ENCODE measurements at regions not wholly inside any gene's neighbourhood (a gene's known extent, or its start where the extent isn't known, plus 50 kb on each side); places are given as distances from the start of the nearest gene placed in this dataset.

GRCh38 chr22:49648053-49648452, 179.6 kb downstream of the BRD1 start:
- no peak for DNase-seq (ENCODE audit: low read depth, low spot score)
- H3K4me3 ChIP-seq (ENCODE audit: low read length), result no peak overlapping the region

GRCh38 chr22:49647627-49648026, 180.0 kb downstream of the BRD1 start:
- no peak overlapping the region for H3K4me3 ChIP-seq (ENCODE audit: low read length)
- no peak for DNase-seq (ENCODE audit: low read depth, low spot score)

GRCh38 chr22:49646876-49647275, 180.8 kb downstream of the BRD1 start:
- DNase-seq (ENCODE audit: low read depth, low spot score), result no peak

GRCh38 chr22:49645791-49646550, 181.7 kb downstream of the BRD1 start:
- no peak for DNase-seq (ENCODE audit: low read depth, low spot score)
- no peak overlapping the region for H3K4me3 ChIP-seq (ENCODE audit: low read length)

More at GRCh38 chr22:49646876-49647275, 180.8 kb downstream of the BRD1 start:
- H3K4me3 ChIP-seq (ENCODE audit: low read length), result no peak overlapping the region

- DNase-seq (ENCODE audit: low read depth, low spot score), result no peak
- H3K4me3 ChIP-seq (ENCODE audit: low read length), result no peak overlapping the region
Measured at GRCh38 chr22:49645257-49645656, 182.4 kb downstream of the BRD1 start.

GRCh38 chr22:49643998-49644397, 183.7 kb downstream of the BRD1 start:
- no peak for DNase-seq (ENCODE audit: low read depth, low spot score)
- H3K4me3 ChIP-seq (ENCODE audit: low read length), result no peak overlapping the region

GRCh38 chr22:49643466-49643865, 184.2 kb downstream of the BRD1 start:
- DNase-seq (ENCODE audit: low read depth, low spot score), result no peak

GRCh38 chr22:49642741-49643140, 184.9 kb downstream of the BRD1 start:
- no peak overlapping the region for H3K4me3 ChIP-seq (ENCODE audit: low read length)
- DNase-seq (ENCODE audit: low read depth, low spot score), result no peak

More at GRCh38 chr22:49643466-49643865, 184.2 kb downstream of the BRD1 start:
- no peak overlapping the region for H3K4me3 ChIP-seq (ENCODE audit: low read length)

- no peak for DNase-seq (ENCODE audit: low read depth, low spot score)
- no peak overlapping the region for H3K4me3 ChIP-seq (ENCODE audit: low read length)
Measured at GRCh38 chr22:49642331-49642730, 185.3 kb downstream of the BRD1 start.

- DNase-seq (ENCODE audit: low read depth, low spot score), result no peak
- H3K4me3 ChIP-seq (ENCODE audit: low read length), result no peak overlapping the region
Measured at GRCh38 chr22:49641770-49642313, 185.8 kb downstream of the BRD1 start.

GRCh38 chr22:49640366-49641095, 187.1 kb downstream of the BRD1 start:
- no peak overlapping the region for H3K4me3 ChIP-seq (ENCODE audit: low read length)
- no peak for DNase-seq (ENCODE audit: low read depth, low spot score)

- DNase-seq (ENCODE audit: low read depth, low spot score), result no peak
- H3K4me3 ChIP-seq (ENCODE audit: low read length), result no peak overlapping the region
Measured at GRCh38 chr22:49639956-49640355, 187.7 kb downstream of the BRD1 start.

GRCh38 chr22:49638788-49639187, 188.9 kb downstream of the BRD1 start:
- no peak overlapping the region for H3K4me3 ChIP-seq (ENCODE audit: low read length)
- DNase-seq (ENCODE audit: low read depth, low spot score), result no peak

- no peak overlapping the region for H3K4me3 ChIP-seq (ENCODE audit: low read length)
- DNase-seq (ENCODE audit: low read depth, low spot score), result no peak
Measured at GRCh38 chr22:49638001-49638400, 189.7 kb downstream of the BRD1 start.

- H3K4me3 ChIP-seq (ENCODE audit: low read length), result no peak overlapping the region
- DNase-seq (ENCODE audit: low read depth, low spot score), result no peak
Measured at GRCh38 chr22:49637255-49637760, 190.4 kb downstream of the BRD1 start.

- H3K4me3 ChIP-seq (ENCODE audit: low read length), result no peak overlapping the region
- no peak for DNase-seq (ENCODE audit: low read depth, low spot score)
Measured at GRCh38 chr22:49636649-49637048, 191.0 kb downstream of the BRD1 start.

GRCh38 chr22:49636214-49636613, 191.5 kb downstream of the BRD1 start:
- no peak overlapping the region for H3K4me3 ChIP-seq (ENCODE audit: low read length)
- DNase-seq (ENCODE audit: low read depth, low spot score), result no peak

GRCh38 chr22:49634006-49634772, 193.5 kb downstream of the BRD1 start:
- H3K4me3 ChIP-seq (ENCODE audit: low read length), result no peak overlapping the region
- DNase-seq (ENCODE audit: low read depth, low spot score), result no peak

GRCh38 chr22:49633010-49633324, 194.7 kb downstream of the BRD1 start:
- no peak overlapping the region for H3K4me3 ChIP-seq (ENCODE audit: low read length)
- DNase-seq (ENCODE audit: low read depth, low spot score), result no peak

Measured in Jurkat, Clone E6-1 (cell line).